Liver (tissue), 8 donors: ENCODE measurements at regions not wholly inside any gene's neighbourhood (a gene's known extent, or its start where the extent isn't known, plus 50 kb on each side); places are given as distances from the start of the nearest gene placed in this dataset.

Source experiments
- DNase-seq: peaks from one replicate; pipeline ENCODE4 v3.0.0-alpha.2; 2017; ENCODE audit warnings: low spot score
- H3K27ac ChIP-seq, 2 donors: one replicate each; pipeline ENCODE4 v1.7.0; 2013; ENCODE audit warnings: inconsistent platforms in 2 of 2, low read length in 2 of 2, control low read depth in 1 of 2, low read depth in 1 of 2, mild to moderate bottlenecking in 1 of 2
- H3K27me3 ChIP-seq, 4 donors: one replicate each; pipeline versions ENCODE4 v1.6.1 to v1.7.0; 2013; ENCODE audit warnings: low read length in 3 of 4, inconsistent platforms in 1 of 4, mild to moderate bottlenecking in 1 of 4, moderate library complexity in 1 of 4; ENCODE audit not compliant: control insufficient read depth in 4 of 4, insufficient read depth in 4 of 4
- H3K36me3 ChIP-seq, 4 donors: one replicate each; pipeline versions ENCODE4 v1.6.1 to v1.7.0; 2013; ENCODE audit warnings: low read length in 3 of 4, mild to moderate bottlenecking in 3 of 4, low read depth in 1 of 4, moderate library complexity in 1 of 4; ENCODE audit not compliant: control insufficient read depth in 4 of 4, insufficient read depth in 3 of 4
- H3K4me1 ChIP-seq, 4 donors: one replicate each; pipeline versions ENCODE4 v1.6.1 to v1.7.0; 2013; ENCODE audit warnings: low read length in 3 of 4, mild to moderate bottlenecking in 3 of 4, moderate library complexity in 1 of 4; ENCODE audit not compliant: control insufficient read depth in 4 of 4, insufficient read depth in 4 of 4
- H3K4me3 ChIP-seq, 3 donors: one replicate each; pipeline versions ENCODE4 v1.6.1 to v1.7.0; 2013; ENCODE audit warnings: low read length in 3 of 3, control low read depth in 1 of 3, low read depth in 1 of 3, mild to moderate bottlenecking in 1 of 3
- H3K9ac ChIP-seq, 2 donors: one replicate each; pipeline ENCODE4 v1.7.0; 2013; ENCODE audit warnings: low read length in 2 of 2, mild to moderate bottlenecking in 2 of 2, moderate library complexity in 2 of 2, control low read depth in 1 of 2, low read depth in 1 of 2
- H3K9me3 ChIP-seq, 4 donors: one replicate each; pipeline versions ENCODE4 v1.6.1 to v1.7.0; 2013; ENCODE audit warnings: low read length in 3 of 4; ENCODE audit not compliant: control insufficient read depth in 4 of 4
- CTCF ChIP-seq: fragments of 150-350 bp; IDR thresholded peaks from 2 replicates; pipeline ENCODE4 v1.5.1; 2017; ENCODE audit warnings: improper control_type of control experiment, low read depth, low read length; ENCODE audit not compliant: missing input control
- EGR1 ChIP-seq, 2 donors: IDR thresholded peaks; 2 replicates each; pipeline ENCODE4 v1.6.1; 2016 to 2018; ENCODE audit warnings: antibody characterized with exemption in 2 of 2, low read depth in 2 of 2
- FOXA1 ChIP-seq: IDR thresholded peaks from 2 replicates; pipeline ENCODE4 v1.6.1; 2016; ENCODE audit warnings: antibody characterized with exemption
- FOXA2 ChIP-seq: IDR thresholded peaks from 2 replicates; pipeline ENCODE4 v1.6.1; 2016; ENCODE audit warnings: antibody characterized with exemption
- GABPA ChIP-seq, 2 donors: IDR thresholded peaks in 1 of 2; conservative IDR thresholded peaks in 1 of 2; 2 replicates each; pipeline ENCODE4 v1.6.1; 2016; ENCODE audit warnings: antibody characterized with exemption in 2 of 2, mild to moderate bottlenecking in 1 of 2, moderate library complexity in 1 of 2
- HNF4A ChIP-seq, 2 donors: conservative IDR thresholded peaks; 2 replicates each; pipeline ENCODE4 v1.6.1; 2016; ENCODE audit warnings: antibody characterized with exemption in 2 of 2, mild to moderate bottlenecking in 2 of 2
- HNF4G ChIP-seq: IDR thresholded peaks from 2 replicates; pipeline ENCODE4 v1.6.1; 2016; ENCODE audit warnings: antibody characterized with exemption
- JUND ChIP-seq, 2 donors: IDR thresholded peaks; 2 replicates each; pipeline ENCODE4 v1.6.1; 2016; ENCODE audit warnings: antibody characterized with exemption in 2 of 2
- NR2F2 ChIP-seq: IDR thresholded peaks from 2 replicates; pipeline ENCODE4 v1.6.1; 2016; ENCODE audit warnings: antibody characterized with exemption
- RAD21 ChIP-seq, 2 donors: IDR thresholded peaks; 2 replicates each; pipeline ENCODE4 v1.6.1; 2016; ENCODE audit warnings: antibody characterized with exemption in 2 of 2, mild to moderate bottlenecking in 2 of 2
- RXRA ChIP-seq, 2 donors: IDR thresholded peaks; 2 replicates each; pipeline ENCODE4 v1.6.1; 2017 to 2018; ENCODE audit warnings: antibody characterized with exemption in 2 of 2, mild to moderate bottlenecking in 1 of 2
- SP1 ChIP-seq: IDR thresholded peaks from 2 replicates; pipeline ENCODE4 v1.6.1; 2018; ENCODE audit warnings: antibody characterized with exemption, mild to moderate bottlenecking
- TAF1 ChIP-seq: conservative IDR thresholded peaks from 2 replicates; pipeline ENCODE4 v1.6.1; 2016; ENCODE audit warnings: antibody characterized with exemption, mild to moderate bottlenecking
- YY1 ChIP-seq: IDR thresholded peaks from 2 replicates; pipeline ENCODE4 v1.6.1; 2016; ENCODE audit warnings: antibody characterized with exemption, mild to moderate bottlenecking
- WGBS: extraction: QIAGEN DNeasy Blood & Tissue Kit; methylation state at CpG from one replicate; pipeline ENCODE4 v1.1.7; 2013; 5-methylcytosine and 5-hydroxymethylcytosine counted together
- TF ChIP-seq, protein P1 (sequence below): IDR thresholded peaks from 2 replicates; pipeline ENCODE4 v1.6.1; 2016; ENCODE audit warnings: antibody characterized with exemption
- TF ChIP-seq, protein P2 (sequence below): IDR thresholded peaks from 2 replicates; pipeline ENCODE4 v1.6.1; 2016; ENCODE audit warnings: antibody characterized with exemption, mild to moderate bottlenecking
- TF ChIP-seq, protein P3 (sequence below): IDR thresholded peaks from 2 replicates; pipeline ENCODE4 v1.6.1; 2016; ENCODE audit warnings: antibody characterized with exemption
- TF ChIP-seq, protein P4 (sequence below): IDR thresholded peaks from 2 replicates; pipeline ENCODE4 v1.6.1; 2016; ENCODE audit warnings: antibody characterized with exemption
- donor health status: healthy.
- donor health status: healthy.
- donor health status: healthy.
- donor health status: healthy.
- donor health status: healthy.

DNA sequence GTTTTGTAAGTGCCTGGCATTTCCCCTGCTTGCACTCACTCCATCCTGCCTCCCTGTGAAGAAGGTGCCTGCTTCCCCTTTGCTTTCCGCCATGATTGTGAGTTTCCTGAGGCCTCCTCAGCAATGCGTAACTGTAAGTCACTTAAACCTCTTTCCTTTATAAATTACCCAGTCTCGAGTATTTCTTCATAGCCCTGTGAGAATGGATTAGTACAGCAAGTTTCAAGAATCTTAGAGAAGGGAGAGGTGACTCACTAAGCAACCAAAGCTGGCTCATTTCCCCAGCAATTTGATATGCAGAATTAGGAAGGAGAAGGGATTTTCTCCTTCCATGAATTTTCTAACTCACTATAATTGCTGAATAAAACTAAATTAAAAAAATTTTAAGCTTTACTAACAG lies 251.0 kb upstream of the FOXG1 start:
- 66% methylated on average over 3 of the region's 3 CpGs for WGBS
- no peak for DNase-seq
- H3K9me3 ChIP-seq: no peaks in the 10 kb centered on the region
- TF ChIP-seq CTCF: no peak
- TF ChIP-seq, protein P1, sequence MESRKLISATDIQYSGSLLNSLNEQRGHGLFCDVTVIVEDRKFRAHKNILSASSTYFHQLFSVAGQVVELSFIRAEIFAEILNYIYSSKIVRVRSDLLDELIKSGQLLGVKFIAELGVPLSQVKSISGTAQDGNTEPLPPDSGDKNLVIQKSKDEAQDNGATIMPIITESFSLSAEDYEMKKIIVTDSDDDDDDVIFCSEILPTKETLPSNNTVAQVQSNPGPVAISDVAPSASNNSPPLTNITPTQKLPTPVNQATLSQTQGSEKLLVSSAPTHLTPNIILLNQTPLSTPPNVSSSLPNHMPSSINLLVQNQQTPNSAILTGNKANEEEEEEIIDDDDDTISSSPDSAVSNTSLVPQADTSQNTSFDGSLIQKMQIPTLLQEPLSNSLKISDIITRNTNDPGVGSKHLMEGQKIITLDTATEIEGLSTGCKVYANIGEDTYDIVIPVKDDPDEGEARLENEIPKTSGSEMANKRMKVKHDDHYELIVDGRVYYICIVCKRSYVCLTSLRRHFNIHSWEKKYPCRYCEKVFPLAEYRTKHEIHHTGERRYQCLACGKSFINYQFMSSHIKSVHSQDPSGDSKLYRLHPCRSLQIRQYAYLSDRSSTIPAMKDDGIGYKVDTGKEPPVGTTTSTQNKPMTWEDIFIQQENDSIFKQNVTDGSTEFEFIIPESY: no peak
- TF ChIP-seq, protein P2, sequence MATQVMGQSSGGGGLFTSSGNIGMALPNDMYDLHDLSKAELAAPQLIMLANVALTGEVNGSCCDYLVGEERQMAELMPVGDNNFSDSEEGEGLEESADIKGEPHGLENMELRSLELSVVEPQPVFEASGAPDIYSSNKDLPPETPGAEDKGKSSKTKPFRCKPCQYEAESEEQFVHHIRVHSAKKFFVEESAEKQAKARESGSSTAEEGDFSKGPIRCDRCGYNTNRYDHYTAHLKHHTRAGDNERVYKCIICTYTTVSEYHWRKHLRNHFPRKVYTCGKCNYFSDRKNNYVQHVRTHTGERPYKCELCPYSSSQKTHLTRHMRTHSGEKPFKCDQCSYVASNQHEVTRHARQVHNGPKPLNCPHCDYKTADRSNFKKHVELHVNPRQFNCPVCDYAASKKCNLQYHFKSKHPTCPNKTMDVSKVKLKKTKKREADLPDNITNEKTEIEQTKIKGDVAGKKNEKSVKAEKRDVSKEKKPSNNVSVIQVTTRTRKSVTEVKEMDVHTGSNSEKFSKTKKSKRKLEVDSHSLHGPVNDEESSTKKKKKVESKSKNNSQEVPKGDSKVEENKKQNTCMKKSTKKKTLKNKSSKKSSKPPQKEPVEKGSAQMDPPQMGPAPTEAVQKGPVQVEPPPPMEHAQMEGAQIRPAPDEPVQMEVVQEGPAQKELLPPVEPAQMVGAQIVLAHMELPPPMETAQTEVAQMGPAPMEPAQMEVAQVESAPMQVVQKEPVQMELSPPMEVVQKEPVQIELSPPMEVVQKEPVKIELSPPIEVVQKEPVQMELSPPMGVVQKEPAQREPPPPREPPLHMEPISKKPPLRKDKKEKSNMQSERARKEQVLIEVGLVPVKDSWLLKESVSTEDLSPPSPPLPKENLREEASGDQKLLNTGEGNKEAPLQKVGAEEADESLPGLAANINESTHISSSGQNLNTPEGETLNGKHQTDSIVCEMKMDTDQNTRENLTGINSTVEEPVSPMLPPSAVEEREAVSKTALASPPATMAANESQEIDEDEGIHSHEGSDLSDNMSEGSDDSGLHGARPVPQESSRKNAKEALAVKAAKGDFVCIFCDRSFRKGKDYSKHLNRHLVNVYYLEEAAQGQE: no peak
- no peak for TF ChIP-seq RXRA (IDR thresholded peaks at IDR 0.05)
- TF ChIP-seq TAF1: no peak
- TF ChIP-seq SP1: no peak
- TF ChIP-seq FOXA2: no peak
- TF ChIP-seq JUND (IDR thresholded peaks at IDR 0.05): no peak
- TF ChIP-seq, protein P3, sequence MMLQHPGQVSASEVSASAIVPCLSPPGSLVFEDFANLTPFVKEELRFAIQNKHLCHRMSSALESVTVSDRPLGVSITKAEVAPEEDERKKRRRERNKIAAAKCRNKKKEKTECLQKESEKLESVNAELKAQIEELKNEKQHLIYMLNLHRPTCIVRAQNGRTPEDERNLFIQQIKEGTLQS: no peak
- TF ChIP-seq EGR1 (IDR thresholded peaks at IDR 0.05; ENCODE audit: low read depth in 2 of 2): no peak
- no peak for TF ChIP-seq YY1
- TF ChIP-seq, protein P4, sequence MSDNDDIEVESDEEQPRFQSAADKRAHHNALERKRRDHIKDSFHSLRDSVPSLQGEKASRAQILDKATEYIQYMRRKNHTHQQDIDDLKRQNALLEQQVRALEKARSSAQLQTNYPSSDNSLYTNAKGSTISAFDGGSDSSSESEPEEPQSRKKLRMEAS: no peak
- no peak for TF ChIP-seq FOXA1
- no peak for TF ChIP-seq HNF4A (conservative IDR thresholded peaks at IDR 0.05)
- TF ChIP-seq GABPA (IDR thresholded peaks at IDR 0.05 in 1 of 2, conservative IDR thresholded peaks at IDR 0.05 in 1 of 2): no peak
- no peak for TF ChIP-seq RAD21 (IDR thresholded peaks at IDR 0.05)
- TF ChIP-seq NR2F2: no peak
- no peak for TF ChIP-seq HNF4G
- no peak overlapping the region for H3K27ac ChIP-seq
- no peaks in the 10 kb centered on the region for H3K4me1 ChIP-seq
- no peak overlapping the region for H3K9ac ChIP-seq
- H3K27me3 ChIP-seq: no peaks in the 10 kb centered on the region
- H3K4me3 ChIP-seq: no peak overlapping the region
- no peaks in the 10 kb centered on the region for H3K36me3 ChIP-seq
